ENCODE measurements at regions not wholly inside any gene's neighbourhood (a gene's known extent, or its start where the extent isn't known, plus 50 kb on each side); places are given as distances from the start of the nearest gene placed in this dataset.

- no peak for TF ChIP-seq ZSCAN5A (CRISPR knock-in tag; IDR thresholded peaks at IDR 0.05; ENCODE audit: borderline replicate concordance)
- TF ChIP-seq HNF4A (CRISPR knock-in tag; IDR thresholded peaks at IDR 0.05), result no peak
- no peak for TF ChIP-seq TFDP1 (CRISPR knock-in tag; IDR thresholded peaks at IDR 0.05; ENCODE audit: borderline replicate concordance)
- no peak for TF ChIP-seq HMGA1 (CRISPR knock-in tag; conservative IDR thresholded peaks at IDR 0.05)
Observed at GRCh38 chr5:158305861-158306260, 446.9 kb upstream of the CLINT1 start (continued).

- Histone ChIP-seq H3K4me2 (ENCODE audit: low read depth, low read length) (no peak overlapping the region), H3K9me3 (ENCODE audit: low read length) (no peaks in the 10 kb centered on the region), H3K9ac (ENCODE audit: insufficient read depth, low read depth, low read length) (no peak overlapping the region), H2AFZ (ENCODE audit: low read length) (no peak overlapping the region), H3K36me3 (replicated peaks in 1 of 2; ENCODE audit: control insufficient read depth in 1 of 2, insufficient read depth in 2 of 2, low read length in 2 of 2) (no peaks in the 10 kb centered on the region), H3K27me3 (ENCODE audit: control insufficient read depth in 1 of 2, insufficient read depth in 2 of 2, low read length in 2 of 2) (no peaks in the 10 kb centered on the region), H3K27ac (ENCODE audit: extremely low read length, insufficient read depth, low read length) (no peak overlapping the region), H3K4me1 (ENCODE audit: insufficient read depth, low read length) (no peaks in the 10 kb centered on the region), H3K79me2 (ENCODE audit: insufficient read depth, low read length) (no peaks in the 10 kb centered on the region), H4K20me1 (ENCODE audit: insufficient read depth, low read length) (no peaks in the 10 kb centered on the region), H3K4me3 (replicated peaks in 1 of 3; ENCODE audit: insufficient read depth in 1 of 3, low read depth in 2 of 3, low read length in 3 of 3) (no peak overlapping the region)
- in situ Hi-C loops (cut with HindIII; ENCODE audit: extremely low pct_ligation_motif_present, low pct_unique_long_range_greater_than_20kb) (no loop called here), intact Hi-C loops (cut with micrococcal nuclease; ENCODE audit: unreplicated experiment) (no loop called here)
- ATAC-seq (no peak), DNase-seq (ENCODE audit: low spot score) (no peak), FAIRE-seq (no peak)
- CTCF ChIA-PET (ENCODE audit: low intra/inter-chr PET ratio, low total read pairs), result no interaction called here
- WGBS (ENCODE audit: low lambda C conversion rate), result 25% methylated on average over 2 of the region's 2 CpGs
- BruUV-seq (replicated peaks), result no TSS peak
- POLR2A ChIA-PET, result no interaction called here
- TF ChIP-seq ZNF407 (CRISPR knock-in tag; IDR thresholded peaks at IDR 0.05; ENCODE audit: not compliant biosample characterization) (no peak), MLXIP (CRISPR knock-in tag; IDR thresholded peaks at IDR 0.05; ENCODE audit: borderline replicate concordance) (no peak)
Observed at GRCh38 chr5:158304607-158305006, 445.7 kb upstream of the CLINT1 start.
